CD14-positive monocyte (primary cell): ENCODE measurements at regions not wholly inside any gene's neighbourhood (a gene's known extent, or its start where the extent isn't known, plus 50 kb on each side); places are given as distances from the start of the nearest gene placed in this dataset.

Experiments
- DNase-seq, 3 donors: peaks; one replicate each; pipeline ENCODE4 v3.0.0-alpha.2; 2011 to 2022
- H2AFZ ChIP-seq: 2 replicates; pipeline ENCODE4 v1.6.0; 2012; ENCODE audit warnings: mild to moderate bottlenecking, low read depth, low read length, inconsistent platforms; ENCODE audit not compliant: insufficient read depth, poor library complexity, severe bottlenecking
- H3K27ac ChIP-seq, 2 donors: 1 replicate in 1 of 2; 2 replicates in 1 of 2; pipeline ENCODE4 v1.5.1; 2012 to 2013; ENCODE audit warnings: low read length in 2 of 2, control low read depth in 1 of 2, inconsistent platforms in 1 of 2, low read depth in 1 of 2, mild to moderate bottlenecking in 1 of 2
- H3K27me3 ChIP-seq, 2 donors: one replicate each; pipeline versions ENCODE4 v1.6.0 to v1.6.1; 2011 to 2013; ENCODE audit warnings: low read length in 2 of 2; ENCODE audit not compliant: control insufficient read depth in 2 of 2, insufficient read depth in 2 of 2
- H3K36me3 ChIP-seq, 2 donors: replicated peaks in 1 of 2; 1 replicate in 1 of 2; 2 replicates in 1 of 2; pipeline versions ENCODE4 v1.5.1 to v1.6.1; 2012 to 2013; ENCODE audit warnings: low read length in 2 of 2, control low read depth in 1 of 2, inconsistent platforms in 1 of 2, mild to moderate bottlenecking in 1 of 2; ENCODE audit not compliant: insufficient read depth in 2 of 2, control insufficient read depth in 1 of 2
- H3K4me1 ChIP-seq, 2 donors: 1 replicate in 1 of 2; 2 replicates in 1 of 2; pipeline versions ENCODE4 v1.5.1 to v1.6.1; 2012 to 2013; ENCODE audit warnings: low read length in 2 of 2, control low read depth in 1 of 2, inconsistent platforms in 1 of 2, mild to moderate bottlenecking in 1 of 2, moderate library complexity in 1 of 2; ENCODE audit not compliant: insufficient read depth in 2 of 2, control insufficient read depth in 1 of 2
- H3K4me2 ChIP-seq: replicated peaks from 2 replicates; pipeline ENCODE3; 2012; ENCODE audit warnings: low read length, moderate library complexity, mild to moderate bottlenecking; ENCODE audit not compliant: poor library complexity, severe bottlenecking; ENCODE audit errors: extremely low read depth
- H3K4me3 ChIP-seq, 3 experiments: fragments of 200-600 bp in 1 of 3; sonication (generic) in 1 of 3; replicated peaks in 1 of 3; 1 replicate in 2 of 3; 2 replicates in 1 of 3; pipeline ENCODE4 v1.5.1; 2011 to 2013; ENCODE audit warnings: low read length in 3 of 3, mild to moderate bottlenecking in 3 of 3, control low read depth in 2 of 3, low read depth in 2 of 3, inconsistent platforms in 1 of 3, moderate library complexity in 1 of 3
- H3K79me2 ChIP-seq: 2 replicates; pipeline ENCODE4 v1.6.0; 2012; ENCODE audit warnings: mild to moderate bottlenecking, control low read depth, inconsistent platforms, low read length, moderate library complexity; ENCODE audit not compliant: insufficient read depth
- H3K9ac ChIP-seq: 2 replicates; pipeline ENCODE4 v1.6.0; 2017; ENCODE audit warnings: low read length, mild to moderate bottlenecking; ENCODE audit not compliant: insufficient read depth, poor library complexity, severe bottlenecking
- H3K9me3 ChIP-seq, 2 donors: replicated peaks in 1 of 2; 1 replicate in 1 of 2; 2 replicates in 1 of 2; pipeline versions ENCODE4 v1.5.1 to v1.6.1; 2012 to 2013; ENCODE audit warnings: low read length in 2 of 2, control low read depth in 1 of 2; ENCODE audit not compliant: control insufficient read depth in 1 of 2, insufficient read depth in 1 of 2
- H4K20me1 ChIP-seq: 2 replicates; pipeline ENCODE4 v1.6.0; 2012; ENCODE audit warnings: mild to moderate bottlenecking, low read length, control low read depth, moderate library complexity; ENCODE audit not compliant: insufficient read depth
- H3K27ac Mint-ChIP-seq, 7 donors: one replicate each; pipeline ENCODE4 v1.8.0; 2020; ENCODE audit warnings: mild to moderate bottlenecking in 7 of 7, mixed read lengths in 7 of 7, moderate library complexity in 6 of 7, inconsistent platforms in 2 of 7
- H3K27me3 Mint-ChIP-seq, 3 donors: one replicate each; pipeline ENCODE4 v1.8.0; 2021 to 2022; ENCODE audit warnings: low read depth in 3 of 3, mild to moderate bottlenecking in 3 of 3, mixed read lengths in 3 of 3, moderate library complexity in 3 of 3, inconsistent platforms in 1 of 3
- H3K36me3 Mint-ChIP-seq, 2 donors: one replicate each; pipeline ENCODE4 v1.8.0; 2020; ENCODE audit warnings: mixed read lengths in 2 of 2, inconsistent platforms in 1 of 2, mild to moderate bottlenecking in 1 of 2
- H3K4me1 Mint-ChIP-seq: one replicate; pipeline ENCODE4 v1.8.0; 2020; ENCODE audit warnings: mild to moderate bottlenecking, mixed read lengths
- H3K4me3 Mint-ChIP-seq, 2 donors: one replicate each; pipeline ENCODE4 v1.8.0; 2020; ENCODE audit warnings: mild to moderate bottlenecking in 2 of 2, mixed read lengths in 2 of 2, moderate library complexity in 1 of 2
- H3K9me3 Mint-ChIP-seq, 7 donors: one replicate each; pipeline ENCODE4 v1.8.0; 2020 to 2022; ENCODE audit warnings: mixed read lengths in 7 of 7, mild to moderate bottlenecking in 6 of 7, moderate library complexity in 6 of 7, inconsistent platforms in 2 of 7
- CTCF ChIP-seq: fragments of 200-600 bp; IDR thresholded peaks from one replicate; pipeline ENCODE4 v1.8.0; 2022; ENCODE audit warnings: antibody characterized with exemption, mild to moderate bottlenecking
- WGBS: methylation state at CpG from one replicate; pipeline ENCODE4 v1.1.5; 2013; ENCODE audit warnings: missing lambda C conversion rate; ENCODE audit not compliant: insufficient coverage; 5-methylcytosine and 5-hydroxymethylcytosine counted together
- intact Hi-C, 2 donors: fragments of 100-400 bp; cut with micrococcal nuclease; formaldehyde crosslinking; loops; one replicate each; pipeline versions ENCODE4 v1.15.0 to v1.15.1; 2023

DNA sequence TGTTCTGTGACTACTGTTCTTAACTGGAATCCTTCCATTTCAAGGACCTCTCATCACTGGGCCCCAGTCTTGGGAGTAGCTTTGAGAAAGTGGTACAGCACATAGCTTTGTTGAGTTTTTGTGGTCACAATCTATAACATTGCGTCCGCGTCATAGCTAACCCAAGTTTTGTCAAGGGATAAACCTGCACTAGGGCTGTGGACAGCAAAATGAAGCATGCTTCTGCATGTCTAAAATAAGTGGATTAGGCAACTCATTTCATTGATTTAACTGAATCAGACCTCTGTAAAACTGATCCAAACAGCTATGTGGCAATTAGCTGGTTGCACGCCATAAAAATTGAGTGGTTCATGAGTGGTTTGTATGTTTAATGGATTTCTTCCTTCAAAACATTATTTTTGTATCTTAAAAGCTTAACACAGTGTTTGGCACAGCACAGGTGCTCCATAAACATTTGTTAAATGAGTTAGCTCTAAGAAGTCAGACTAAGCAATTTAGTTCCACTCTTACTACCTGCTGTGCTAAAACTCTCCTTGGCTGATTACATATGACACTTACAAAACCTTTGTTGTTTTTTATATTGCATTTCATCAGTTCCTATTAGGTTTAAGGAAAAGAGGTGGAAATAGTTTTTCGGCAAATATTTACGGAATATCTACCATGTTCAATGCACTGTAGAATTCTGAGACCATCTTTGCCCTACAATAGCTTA is 160.3 kb upstream of the ATXN1 start:
- H3K27me3 Mint-ChIP-seq = peaks cover 0 to 9% (median 5%) of the 10 kb centered on the region in 3 donors
- no peaks in the 10 kb centered on the region for H3K36me3 Mint-ChIP-seq
- H3K27ac Mint-ChIP-seq = no peak overlapping the region
- Histone ChIP-seq H2AFZ (no peak overlapping the region), H3K9ac (no peak overlapping the region), H3K4me3 (no peak overlapping the region), H3K27ac (no peak overlapping the region), H3K79me2 (no peaks in the 10 kb centered on the region), H3K4me1 (no peaks in the 10 kb centered on the region), H3K27me3 (no peaks in the 10 kb centered on the region), H3K4me2 (no peak overlapping the region), H3K9me3 (no peaks in the 10 kb centered on the region), H3K36me3 (no peaks in the 10 kb centered on the region), H4K20me1 (no peaks in the 10 kb centered on the region)
- H3K4me3 Mint-ChIP-seq = no peak overlapping the region
- DNase-seq = no peak
- WGBS = 100% methylated on average over 3 of the region's 6 CpGs
- intact Hi-C loops = no loop called here
- H3K9me3 Mint-ChIP-seq = peaks cover 0 to 2% (median 0%) of the 10 kb centered on the region in 7 donors
- TF ChIP-seq CTCF = no peak
- H3K4me1 Mint-ChIP-seq = no peaks in the 10 kb centered on the region

- H3K27ac Mint-ChIP-seq = no peak overlapping the region
- H3K9me3 Mint-ChIP-seq = peaks cover under 1 to 8% (median 6%) of the 10 kb centered on the region in 7 donors
- intact Hi-C loops = no loop called here
- Histone ChIP-seq H3K27me3 (no peaks in the 10 kb centered on the region), H3K4me1 (no peaks in the 10 kb centered on the region), H3K9ac (no peak overlapping the region), H3K36me3 (no peaks in the 10 kb centered on the region), H3K27ac (no peak overlapping the region), H3K79me2 (no peaks in the 10 kb centered on the region), H3K4me2 (no peak overlapping the region), H3K9me3 (peaks cover 2 to 5% of the 10 kb centered on the region in 2 donors), H2AFZ (no peak overlapping the region), H4K20me1 (no peaks in the 10 kb centered on the region), H3K4me3 (no peak overlapping the region)
- H3K4me1 Mint-ChIP-seq = no peaks in the 10 kb centered on the region
- H3K27me3 Mint-ChIP-seq = peaks cover 0 to 10% (median 5%) of the 10 kb centered on the region in 3 donors
- H3K4me3 Mint-ChIP-seq = no peak overlapping the region
- DNase-seq = no peak
- TF ChIP-seq CTCF = no peak
- 97% methylated on average over 4 of the region's 10 CpGs for WGBS
- H3K36me3 Mint-ChIP-seq = no peaks in the 10 kb centered on the region
Measured at GRCh38 chr6:16918586-16918985, 157.3 kb upstream of the ATXN1 start.
